NCI-H1417 (cell line): ENCODE measurements at regions not wholly inside any gene's neighbourhood (a gene's known extent, or its start where the extent isn't known, plus 50 kb on each side); places are given as distances from the start of the nearest gene placed in this dataset.
"Not testable (repeated sequence)": the region's sequence is repeated elsewhere in the genome, so short reads cannot be mapped to it uniquely, and the experiment has no call there.

Source experiments
- DNase-seq, 3 experiments: peaks; one replicate each; lab custom pipeline; 2025; lab: John Stamatoyannopoulos, UW

GRCh38 chr18:3328532-3328931 is 66.6 kb downstream of the MYL12B start:
- DNase-seq: no peak

GRCh38 chr18:3329471-3329870 is 67.5 kb downstream of the MYL12B start:
- DNase-seq: no peak

- no peak for DNase-seq
These were observed 67.9 kb downstream of the MYL12B start for GRCh38 chr18:3329872-3330271.

- DNase-seq: no peak
These were observed 68.7 kb downstream of the MYL12B start for GRCh38 chr18:3330622-3331021.

GRCh38 chr18:3332376-3332775 is 70.4 kb downstream of the MYL12B start:
- no peak for DNase-seq

GRCh38 chr18:3333056-3333720 is 71.3 kb downstream of the MYL12B start:
- DNase-seq: no peak

- no peak for DNase-seq
These were observed 71.9 kb downstream of the MYL12B start for GRCh38 chr18:3333721-3334386.

GRCh38 chr18:3340015-3340681 is 78.2 kb downstream of the MYL12B start:
- DNase-seq: no peak

- DNase-seq: peak in 2 of 3 experiments; percentile 5 to 21
These were observed 78.8 kb downstream of the MYL12B start for GRCh38 chr18:3340682-3341097.

- DNase-seq: no peak
These were observed 80.7 kb downstream of the MYL12B start for GRCh38 chr18:3342628-3343027.

GRCh38 chr18:3345452-3345851 is 83.5 kb downstream of the MYL12B start:
- no peak for DNase-seq

- DNase-seq: no peak
These were observed 84.0 kb downstream of the MYL12B start for GRCh38 chr18:3345885-3346284.

- no peak for DNase-seq
These were observed 84.6 kb downstream of the MYL12B start for GRCh38 chr18:3346487-3346886.

GRCh38 chr18:3347286-3347803 is 85.4 kb downstream of the MYL12B start:
- no peak for DNase-seq

GRCh38 chr18:3348176-3348575 is 86.2 kb downstream of the MYL12B start:
- DNase-seq: no peak

- not testable (repeated sequence) for DNase-seq
These were observed 87.3 kb downstream of the MYL12B start for GRCh38 chr18:3349046-3349841.

GRCh38 chr18:3350021-3350420 is 88.1 kb downstream of the MYL12B start:
- DNase-seq: no peak

GRCh38 chr18:3350566-3351527 is 88.9 kb downstream of the MYL12B start:
- DNase-seq: peak in 2 of 3 experiments; percentile 33 to 67

- no peak for DNase-seq
These were observed 92.6 kb downstream of the MYL12B start for GRCh38 chr18:3354506-3354905.

GRCh38 chr18:3356614-3357013 is 93.4 kb upstream of the TGIF1 start:
- DNase-seq: no peak

- DNase-seq: no peak
These were observed 92.5 kb upstream of the TGIF1 start for GRCh38 chr18:3357516-3357915.
